Choroid plexus epithelial cell (primary cell): ENCODE measurements at regions not wholly inside any gene's neighbourhood (a gene's known extent, or its start where the extent isn't known, plus 50 kb on each side); places are given as distances from the start of the nearest gene placed in this dataset.

Source experiments
- DNase-seq: peaks from one replicate; pipeline ENCODE4 v3.0.0-alpha.2; 2010; ENCODE audit warnings: low read depth
- H3K4me3 ChIP-seq: 2 replicates; pipeline ENCODE4 v1.5.1; 2011; ENCODE audit warnings: low read depth, mild to moderate bottlenecking, control low read depth, low read length, moderate library complexity
- TF ChIP-seq, protein P1 (sequence below): conservative IDR thresholded peaks from 2 replicates; pipeline ENCODE4 v1.5.1; 2011; ENCODE audit warnings: low read depth, mild to moderate bottlenecking, control low read depth, inconsistent platforms, low read length, moderate library complexity

GRCh38 chr18:29012883-29013465 is 836.0 kb upstream of the CDH2 start:
- no peak for DNase-seq
- H3K4me3 ChIP-seq: no peak overlapping the region
- TF ChIP-seq, protein P1, sequence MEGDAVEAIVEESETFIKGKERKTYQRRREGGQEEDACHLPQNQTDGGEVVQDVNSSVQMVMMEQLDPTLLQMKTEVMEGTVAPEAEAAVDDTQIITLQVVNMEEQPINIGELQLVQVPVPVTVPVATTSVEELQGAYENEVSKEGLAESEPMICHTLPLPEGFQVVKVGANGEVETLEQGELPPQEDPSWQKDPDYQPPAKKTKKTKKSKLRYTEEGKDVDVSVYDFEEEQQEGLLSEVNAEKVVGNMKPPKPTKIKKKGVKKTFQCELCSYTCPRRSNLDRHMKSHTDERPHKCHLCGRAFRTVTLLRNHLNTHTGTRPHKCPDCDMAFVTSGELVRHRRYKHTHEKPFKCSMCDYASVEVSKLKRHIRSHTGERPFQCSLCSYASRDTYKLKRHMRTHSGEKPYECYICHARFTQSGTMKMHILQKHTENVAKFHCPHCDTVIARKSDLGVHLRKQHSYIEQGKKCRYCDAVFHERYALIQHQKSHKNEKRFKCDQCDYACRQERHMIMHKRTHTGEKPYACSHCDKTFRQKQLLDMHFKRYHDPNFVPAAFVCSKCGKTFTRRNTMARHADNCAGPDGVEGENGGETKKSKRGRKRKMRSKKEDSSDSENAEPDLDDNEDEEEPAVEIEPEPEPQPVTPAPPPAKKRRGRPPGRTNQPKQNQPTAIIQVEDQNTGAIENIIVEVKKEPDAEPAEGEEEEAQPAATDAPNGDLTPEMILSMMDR: no peak

- TF ChIP-seq, protein P1: no peak
- no peak for DNase-seq
- H3K4me3 ChIP-seq: no peak overlapping the region
Observed at GRCh38 chr18:29012364-29012763, 835.4 kb upstream of the CDH2 start.

GRCh38 chr18:29009250-29009803 is 832.4 kb upstream of the CDH2 start:
- no peak overlapping the region for H3K4me3 ChIP-seq
- no peak for DNase-seq
- TF ChIP-seq, protein P1: no peak

- H3K4me3 ChIP-seq: no peak overlapping the region
- DNase-seq: no peak
- TF ChIP-seq, protein P1: no peak
Observed at GRCh38 chr18:29008809-29009208, 831.9 kb upstream of the CDH2 start.

DNA sequence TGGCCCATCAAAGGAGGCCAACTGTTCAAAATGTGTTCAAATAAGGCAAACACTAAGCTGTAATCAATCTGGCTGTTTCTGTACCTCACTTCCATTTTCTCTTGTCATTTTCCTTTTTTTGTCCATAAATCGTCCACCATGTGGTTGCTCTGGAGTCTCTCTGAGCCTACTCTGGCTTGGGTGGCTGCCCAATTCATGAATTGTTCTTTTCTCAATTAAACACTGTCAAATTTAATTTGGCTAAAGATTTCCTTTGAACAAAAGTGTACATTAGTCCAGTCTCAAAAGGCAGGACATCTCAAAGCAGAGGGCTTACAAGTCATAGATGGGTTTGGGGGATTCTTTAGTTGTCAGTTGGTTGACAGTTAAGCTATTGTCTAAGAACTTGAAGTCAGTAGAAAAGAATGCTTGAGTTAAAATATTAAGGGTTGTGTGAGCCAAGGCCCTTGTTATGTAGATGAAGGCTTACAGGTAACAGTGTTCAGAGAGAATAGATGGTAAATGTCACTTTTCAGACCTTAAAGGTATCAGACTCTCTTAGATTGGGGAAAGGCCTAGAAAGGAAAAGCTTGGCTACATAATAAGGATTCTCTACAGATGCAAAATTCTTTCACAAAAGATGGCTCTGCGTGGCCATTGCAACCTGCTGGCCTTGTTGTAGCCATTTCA is 831.2 kb upstream of the CDH2 start:
- no peak overlapping the region for H3K4me3 ChIP-seq
- no peak for DNase-seq
- TF ChIP-seq, protein P1: no peak

- DNase-seq: no peak
- TF ChIP-seq, protein P1: no peak
- no peak overlapping the region for H3K4me3 ChIP-seq
Observed at GRCh38 chr18:29004921-29005320, 828.0 kb upstream of the CDH2 start.

- no peak overlapping the region for H3K4me3 ChIP-seq
- no peak for DNase-seq
- TF ChIP-seq, protein P1: no peak
Observed at GRCh38 chr18:29003194-29003593, 826.3 kb upstream of the CDH2 start.
